Activated T-cell treated with anti-CD3 and anti-CD28 coated beads, Interleukin-2, amount 50 U/mL, for 72 hours (primary cell): ENCODE measurements at regions not wholly inside any gene's neighbourhood (a gene's known extent, or its start where the extent isn't known, plus 50 kb on each side); places are given as distances from the start of the nearest gene placed in this dataset.
"Not testable (repeated sequence)": the region's sequence is repeated elsewhere in the genome, so short reads cannot be mapped to it uniquely, and the experiment has no call there.

Source experiments
- ATAC-seq, 2 donors: fragments of 150-1000 bp; cut with Tn5 transposase; replicated peaks in 1 of 2; 2 replicates each; pipeline ENCODE4 v1.10.0; 2021; ENCODE audit warnings: moderate library complexity in 2 of 2, mild to moderate bottlenecking in 1 of 2
- DNase-seq, 2 donors: peaks; one replicate each; pipeline ENCODE4 v3.0.0; 2021 to 2022; ENCODE audit warnings: mixed read lengths in 1 of 2
- H3K27ac Mint-ChIP-seq: one replicate; pipeline ENCODE4 v1.8.0; 2022; ENCODE audit warnings: mild to moderate bottlenecking, moderate library complexity, mixed read lengths
- H3K27me3 Mint-ChIP-seq: one replicate; pipeline ENCODE4 v1.8.0; 2022; ENCODE audit warnings: low read depth, mixed read lengths
- H3K36me3 Mint-ChIP-seq, 2 donors: one replicate each; pipeline ENCODE4 v1.8.0; 2022; ENCODE audit warnings: mixed read lengths in 2 of 2, mild to moderate bottlenecking in 1 of 2; ENCODE audit not compliant: insufficient read depth in 2 of 2
- H3K4me1 Mint-ChIP-seq: one replicate; pipeline ENCODE4 v1.8.0; 2022; ENCODE audit warnings: low read depth, mixed read lengths
- H3K4me3 Mint-ChIP-seq, 2 donors: one replicate each; pipeline ENCODE4 v1.8.0; 2022; ENCODE audit warnings: mild to moderate bottlenecking in 2 of 2, mixed read lengths in 2 of 2, moderate library complexity in 2 of 2
- H3K9me3 Mint-ChIP-seq, 2 donors: one replicate each; pipeline ENCODE4 v1.8.0; 2022; ENCODE audit warnings: mixed read lengths in 2 of 2

DNA sequence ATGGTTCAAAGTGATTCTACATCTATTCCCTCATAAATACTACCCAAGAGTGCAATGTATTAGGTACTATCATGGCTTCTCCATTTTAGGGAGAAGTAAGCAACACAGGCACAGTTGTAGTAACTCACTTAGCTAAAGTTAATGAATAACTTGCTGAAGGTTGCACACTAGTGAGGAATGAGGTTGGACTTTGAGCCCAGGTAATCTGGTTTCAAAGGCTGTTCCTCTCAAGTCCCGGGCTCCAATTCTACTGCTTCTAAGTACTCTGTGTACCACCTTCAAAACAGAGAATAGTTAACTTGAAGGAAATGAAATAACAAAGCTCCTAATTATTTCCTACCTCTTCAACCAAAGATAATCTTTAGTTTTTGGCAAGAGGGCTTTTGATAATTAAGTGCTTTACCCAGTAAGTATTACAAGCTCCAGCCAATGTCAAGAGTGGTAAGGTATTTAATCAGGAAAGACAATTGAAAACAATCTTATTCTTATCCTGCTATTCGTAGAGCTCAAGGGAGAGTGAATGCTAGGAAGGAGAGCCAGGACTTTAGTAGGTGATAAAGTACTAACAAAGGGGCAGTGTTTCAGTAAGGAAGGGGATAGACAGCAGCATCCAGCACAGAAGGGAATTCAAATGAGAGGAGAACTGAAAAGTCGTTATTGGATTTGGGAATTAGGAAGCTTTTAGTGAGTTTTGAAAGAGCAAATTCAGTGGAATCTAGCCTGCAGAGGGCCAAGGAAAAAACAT lies 158.2 kb upstream of the PTPRZ1 start:
- no peak for ATAC-seq
- H3K4me3 Mint-ChIP-seq: no peak overlapping the region
- H3K4me1 Mint-ChIP-seq: no peaks in the 10 kb centered on the region
- peaks cover 0 to 1% of the 10 kb centered on the region in 2 donors for H3K36me3 Mint-ChIP-seq
- no peak for DNase-seq
- no peak overlapping the region for H3K27ac Mint-ChIP-seq
- peaks cover 5 to 11% of the 10 kb centered on the region in 2 donors for H3K9me3 Mint-ChIP-seq
- no peaks in the 10 kb centered on the region for H3K27me3 Mint-ChIP-seq

DNA sequence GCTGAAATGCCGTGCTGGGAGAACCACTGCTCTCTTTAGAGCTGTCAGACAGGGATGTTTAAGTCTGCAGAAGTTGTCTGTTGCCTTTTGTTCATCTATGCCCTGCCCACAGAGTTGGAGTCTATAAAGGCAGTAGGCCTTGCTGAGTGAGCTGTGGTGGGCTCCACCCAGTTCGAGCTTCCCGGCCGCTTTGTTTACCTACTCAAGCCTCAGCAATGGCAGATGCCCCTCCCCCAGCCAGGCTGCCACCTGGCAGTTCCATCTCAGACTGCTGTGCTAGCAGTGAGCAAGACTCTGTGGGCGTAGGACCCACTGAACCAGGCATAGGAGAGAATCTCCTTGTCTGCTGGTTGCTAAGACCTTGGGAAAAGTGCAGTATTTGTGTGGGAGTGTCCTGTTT lies 160.0 kb upstream of the PTPRZ1 start:
- ATAC-seq, DNase-seq, H3K27ac Mint-ChIP-seq, H3K4me1 Mint-ChIP-seq, H3K4me3 Mint-ChIP-seq, H3K36me3 Mint-ChIP-seq, H3K27me3 Mint-ChIP-seq, H3K9me3 Mint-ChIP-seq: not testable (repeated sequence)

DNA sequence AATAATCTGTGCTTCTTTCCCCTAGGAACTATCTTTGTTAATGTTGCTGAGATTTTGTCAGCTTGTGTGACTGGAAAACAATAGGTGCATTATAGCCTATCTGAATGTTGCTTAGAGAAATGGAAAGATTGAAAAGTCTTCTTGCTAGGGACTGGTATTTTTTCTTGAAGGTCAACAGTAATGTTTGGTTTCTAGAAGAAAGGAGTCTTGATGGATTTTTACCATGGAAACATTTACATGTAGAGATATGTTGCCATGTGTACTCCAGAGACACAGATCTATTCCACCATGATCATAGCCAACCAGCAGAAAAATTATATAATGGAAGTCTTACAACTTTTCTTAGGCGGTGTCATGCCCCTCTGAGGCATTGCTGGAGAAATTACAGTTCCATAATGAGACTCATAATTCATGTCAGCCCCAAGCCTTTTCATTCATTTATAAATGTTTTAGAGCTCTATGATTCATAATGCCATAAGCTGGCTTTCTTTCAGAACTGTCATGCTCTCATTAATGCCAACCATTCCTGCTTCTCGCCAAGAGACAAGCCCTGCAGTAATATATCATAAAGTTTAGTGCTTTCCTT lies 175.1 kb upstream of the PTPRZ1 start:
- Mint-ChIP-seq H3K4me1 (no peaks in the 10 kb centered on the region), H3K9me3 (peaks cover 0 to 2% of the 10 kb centered on the region in 2 donors), H3K27ac (no peak overlapping the region), H3K27me3 (no peaks in the 10 kb centered on the region), H3K36me3 (no peaks in the 10 kb centered on the region), H3K4me3 (no peak overlapping the region)
- no peak for ATAC-seq
- DNase-seq: no peak

DNA sequence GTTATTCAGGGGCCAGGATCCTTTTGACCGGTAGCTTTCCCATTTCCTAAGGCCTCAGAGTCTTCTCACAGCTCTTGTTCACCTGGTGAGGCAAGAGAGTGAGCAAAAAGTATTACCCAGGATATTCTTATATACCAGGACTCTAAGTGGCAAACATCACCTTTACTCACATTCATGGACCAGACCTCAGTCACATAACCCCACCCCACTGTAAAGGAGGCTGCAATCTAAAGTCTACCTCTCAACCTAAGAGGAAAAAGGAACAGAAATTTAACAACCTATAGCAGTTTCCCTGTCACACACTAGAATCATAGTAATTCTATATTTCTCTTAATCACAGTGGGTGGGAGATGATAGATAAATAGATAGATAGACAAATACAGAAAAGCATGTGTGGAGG lies 176.0 kb upstream of the PTPRZ1 start:
- Mint-ChIP-seq H3K27ac (no peak overlapping the region), H3K36me3 (no peaks in the 10 kb centered on the region), H3K9me3 (no peaks in the 10 kb centered on the region), H3K27me3 (no peaks in the 10 kb centered on the region), H3K4me3 (no peak overlapping the region), H3K4me1 (no peaks in the 10 kb centered on the region)
- no peak for DNase-seq
- no peak for ATAC-seq

DNA sequence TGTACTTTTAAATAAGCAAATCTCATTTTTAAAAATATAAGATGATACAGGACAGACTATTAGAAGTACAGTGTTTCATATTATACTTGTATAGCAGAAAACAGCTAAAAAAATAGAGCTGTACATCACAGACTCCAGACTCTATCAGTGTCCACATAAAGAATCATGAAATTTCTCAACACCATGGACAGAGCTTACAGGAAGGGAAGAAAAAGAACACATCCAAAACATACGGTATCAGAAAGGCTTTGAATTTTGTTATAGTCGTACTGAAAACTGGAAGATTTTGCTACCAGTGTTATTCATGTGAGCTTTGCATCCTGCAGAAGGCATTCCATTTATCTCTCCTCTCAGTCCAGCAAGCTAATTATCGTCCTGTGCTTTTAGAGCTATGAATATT lies 183.2 kb upstream of the PTPRZ1 start:
- ATAC-seq (no peak), DNase-seq (no peak)
- Mint-ChIP-seq H3K4me3 (no peak overlapping the region), H3K4me1 (no peaks in the 10 kb centered on the region), H3K27ac (no peak overlapping the region), H3K27me3 (no peaks in the 10 kb centered on the region), H3K36me3 (no peaks in the 10 kb centered on the region), H3K9me3 (peaks cover 2% of the 10 kb centered on the region in 2 donors)

DNA sequence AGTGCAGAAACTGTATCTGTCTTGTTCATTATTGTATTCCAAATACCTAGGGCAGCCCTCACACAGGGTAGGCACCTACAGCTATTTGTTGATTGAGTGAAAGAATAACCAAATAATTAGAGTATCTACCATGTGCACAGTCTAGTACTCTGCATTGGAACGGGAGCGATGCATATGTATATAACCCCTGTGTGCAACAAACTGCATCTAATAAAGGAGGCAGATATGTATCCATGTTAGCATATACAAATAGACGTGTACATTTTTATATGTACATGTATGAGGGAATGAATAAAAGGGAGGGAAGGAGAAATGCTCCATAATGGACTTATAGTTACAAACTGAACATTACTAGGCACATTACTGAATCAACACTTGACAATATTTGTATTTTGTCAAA lies 191.3 kb upstream of the PTPRZ1 start:
- Mint-ChIP-seq H3K27ac (no peak overlapping the region), H3K4me3 (no peak overlapping the region), H3K9me3 (peaks cover 0 to 2% of the 10 kb centered on the region in 2 donors), H3K36me3 (no peaks in the 10 kb centered on the region), H3K27me3 (no peaks in the 10 kb centered on the region), H3K4me1 (no peaks in the 10 kb centered on the region)
- ATAC-seq: no peak
- DNase-seq: no peak

DNA sequence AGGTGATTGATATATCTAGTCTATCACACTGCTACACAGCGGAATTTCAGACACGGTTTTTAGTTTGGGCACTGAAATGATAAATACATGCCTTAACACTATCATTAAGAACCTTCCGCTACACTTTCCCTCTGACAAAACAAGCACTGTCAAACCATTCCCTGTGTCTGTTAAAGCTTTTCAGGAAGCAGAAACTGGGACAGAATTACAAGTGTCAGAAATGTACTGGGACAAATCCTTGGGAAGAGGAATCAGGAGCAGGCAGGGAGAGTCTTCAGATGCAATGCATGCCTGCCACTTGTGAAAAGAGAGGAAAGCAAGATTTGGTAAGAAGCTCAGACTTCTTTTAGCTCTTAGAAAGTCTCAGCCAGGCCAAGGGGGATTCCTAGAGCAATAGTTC lies 196.8 kb upstream of the PTPRZ1 start:
- Mint-ChIP-seq H3K4me3 (no peak overlapping the region), H3K27ac (no peak overlapping the region), H3K4me1 (no peaks in the 10 kb centered on the region), H3K36me3 (no peaks in the 10 kb centered on the region), H3K9me3 (no peaks in the 10 kb centered on the region), H3K27me3 (no peaks in the 10 kb centered on the region)
- ATAC-seq (no peak), DNase-seq (no peak)

DNA sequence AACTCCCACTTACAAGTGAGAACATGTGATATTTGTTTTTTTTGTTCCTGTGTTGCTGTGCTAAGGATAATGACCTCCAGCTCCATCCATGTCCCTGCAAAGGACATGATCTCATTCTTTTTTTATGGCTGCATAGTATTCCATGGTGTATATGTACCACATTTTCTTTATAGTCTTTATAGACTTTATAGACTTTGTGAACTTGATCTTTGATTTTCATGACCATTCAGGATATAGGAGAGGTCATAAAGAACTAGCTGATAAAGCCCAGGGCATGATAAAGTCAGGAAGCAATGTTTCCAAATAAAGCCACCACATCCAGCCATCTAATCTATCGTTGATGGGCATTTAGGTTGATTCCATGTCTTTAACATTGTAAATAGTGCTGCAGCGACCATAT lies 198.5 kb upstream of the PTPRZ1 start:
- DNase-seq, H3K36me3 Mint-ChIP-seq, H3K27me3 Mint-ChIP-seq, H3K4me3 Mint-ChIP-seq, H3K9me3 Mint-ChIP-seq, ATAC-seq, H3K27ac Mint-ChIP-seq, H3K4me1 Mint-ChIP-seq: not testable (repeated sequence)

DNA sequence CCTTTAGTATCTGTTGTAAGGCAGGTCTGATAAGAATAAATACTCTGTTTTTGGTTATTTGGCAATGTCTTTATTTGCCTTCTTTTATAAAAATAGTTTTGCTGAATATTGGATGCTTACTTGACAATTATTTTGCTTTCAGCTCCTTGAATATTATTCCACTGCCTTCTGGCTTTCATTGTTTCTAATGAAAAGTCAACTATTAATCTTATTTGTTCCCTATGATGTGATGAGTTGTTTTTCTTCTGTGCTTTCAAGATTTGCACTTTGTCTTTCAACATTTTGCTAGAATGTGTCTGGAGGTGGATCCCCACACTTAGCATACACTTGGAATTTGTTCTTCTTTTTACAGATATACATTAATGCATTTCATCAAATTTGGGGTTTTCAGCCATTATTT lies 203.8 kb upstream of the PTPRZ1 start:
- H3K9me3 Mint-ChIP-seq: no peaks in the 10 kb centered on the region
- H3K27me3 Mint-ChIP-seq: no peaks in the 10 kb centered on the region
- ATAC-seq (no peak), DNase-seq (no peak)
- no peaks in the 10 kb centered on the region for H3K4me1 Mint-ChIP-seq
- H3K4me3 Mint-ChIP-seq: no peak overlapping the region
- no peaks in the 10 kb centered on the region for H3K36me3 Mint-ChIP-seq
- no peak overlapping the region for H3K27ac Mint-ChIP-seq

DNA sequence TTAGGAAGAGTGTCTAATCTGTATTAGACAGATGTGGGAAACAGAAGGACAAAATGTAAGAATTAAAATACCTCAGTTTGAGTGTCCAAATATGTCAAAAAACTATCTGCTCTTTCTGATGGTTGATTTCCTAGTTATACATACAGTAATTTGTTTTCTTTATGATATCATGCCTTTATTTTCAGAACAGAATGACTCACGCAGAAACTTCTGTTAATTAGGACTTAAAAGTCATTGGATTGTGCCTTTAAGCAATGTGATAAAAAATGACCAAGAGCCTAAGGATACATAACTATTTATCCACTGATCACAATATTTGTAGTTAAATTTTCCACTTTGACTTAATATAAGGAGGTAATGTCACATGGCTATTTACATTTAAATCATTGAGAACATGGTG lies 206.7 kb upstream of the PTPRZ1 start:
- peaks cover 0 to 3% of the 10 kb centered on the region in 2 donors for H3K9me3 Mint-ChIP-seq
- no peaks in the 10 kb centered on the region for H3K36me3 Mint-ChIP-seq
- no peaks in the 10 kb centered on the region for H3K4me1 Mint-ChIP-seq
- no peaks in the 10 kb centered on the region for H3K27me3 Mint-ChIP-seq
- DNase-seq (no peak), ATAC-seq (no peak)
- H3K27ac Mint-ChIP-seq: no peak overlapping the region
- H3K4me3 Mint-ChIP-seq: no peak overlapping the region

DNA sequence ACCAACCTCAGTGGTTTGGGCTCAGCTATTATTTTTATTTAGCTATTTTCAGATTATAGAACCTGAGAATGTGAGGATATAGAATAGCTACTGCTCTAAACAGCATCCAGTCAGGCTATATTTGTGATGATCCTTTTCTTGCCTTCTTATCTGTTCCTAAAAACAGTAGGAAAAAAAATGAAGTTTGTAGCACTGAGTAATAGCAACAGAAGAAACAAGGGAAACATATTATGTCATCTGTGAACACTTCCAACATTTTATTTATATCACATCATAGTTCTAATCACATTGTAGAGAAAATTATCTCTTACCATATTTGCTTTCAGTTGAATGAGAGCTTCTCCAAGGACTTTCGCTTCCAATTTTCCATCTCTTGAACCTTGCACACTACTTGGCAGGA lies 229.6 kb upstream of the PTPRZ1 start:
- no peak overlapping the region for H3K27ac Mint-ChIP-seq
- no peaks in the 10 kb centered on the region for H3K9me3 Mint-ChIP-seq
- ATAC-seq: no peak
- no peak for DNase-seq
- H3K4me1 Mint-ChIP-seq: no peaks in the 10 kb centered on the region
- no peak overlapping the region for H3K4me3 Mint-ChIP-seq
- H3K27me3 Mint-ChIP-seq: no peaks in the 10 kb centered on the region
- H3K36me3 Mint-ChIP-seq: no peaks in the 10 kb centered on the region

DNA sequence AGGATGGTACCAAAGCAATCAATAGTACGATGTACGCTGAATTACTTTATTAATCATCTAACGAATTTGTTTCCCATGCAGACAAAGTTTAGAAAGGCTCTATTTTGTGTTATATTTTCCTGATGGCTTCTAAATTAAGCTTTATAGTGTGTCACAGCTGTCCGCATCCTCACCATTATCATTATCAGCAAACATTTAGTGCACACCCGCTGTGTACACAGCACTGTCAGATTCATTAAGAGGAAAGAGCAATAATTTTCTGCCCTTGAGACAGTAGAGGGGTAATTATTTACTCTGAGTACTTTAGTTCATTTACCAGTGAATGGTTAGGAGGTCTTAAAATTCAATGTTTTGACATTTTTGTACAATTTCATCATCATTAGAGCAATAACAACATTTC lies 233.3 kb upstream of the PTPRZ1 start:
- DNase-seq (no peak), ATAC-seq (no peak)
- H3K36me3 Mint-ChIP-seq: no peaks in the 10 kb centered on the region
- H3K9me3 Mint-ChIP-seq: peaks cover 0 to 2% of the 10 kb centered on the region in 2 donors
- no peaks in the 10 kb centered on the region for H3K4me1 Mint-ChIP-seq
- H3K4me3 Mint-ChIP-seq: no peak overlapping the region
- H3K27ac Mint-ChIP-seq: no peak overlapping the region
- H3K27me3 Mint-ChIP-seq: no peaks in the 10 kb centered on the region

DNA sequence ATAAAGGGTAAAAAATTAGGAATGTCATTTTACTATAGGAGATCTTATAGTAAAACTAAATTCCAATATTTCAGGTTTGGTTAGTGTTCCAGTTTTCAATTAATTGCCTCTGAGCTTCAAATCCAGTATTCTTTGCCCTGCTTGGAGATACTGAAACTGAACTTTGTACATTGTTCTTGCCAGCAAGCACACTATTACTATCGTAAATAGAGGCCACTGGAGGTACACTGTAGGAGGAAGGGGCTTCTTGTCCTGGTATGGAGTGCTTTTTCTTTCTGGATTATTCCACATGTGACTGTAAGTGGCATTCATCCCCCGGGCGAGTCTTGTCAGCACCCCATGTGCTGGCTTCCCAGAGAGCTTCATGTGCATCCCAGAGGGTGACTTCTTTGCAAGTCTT lies 234.7 kb upstream of the PTPRZ1 start:
- DNase-seq (no peak), ATAC-seq (no peak)
- Mint-ChIP-seq H3K4me1 (no peaks in the 10 kb centered on the region), H3K4me3 (no peak overlapping the region), H3K9me3 (peaks cover 0 to 2% of the 10 kb centered on the region in 2 donors), H3K27me3 (no peaks in the 10 kb centered on the region), H3K36me3 (no peaks in the 10 kb centered on the region), H3K27ac (no peak overlapping the region)

DNA sequence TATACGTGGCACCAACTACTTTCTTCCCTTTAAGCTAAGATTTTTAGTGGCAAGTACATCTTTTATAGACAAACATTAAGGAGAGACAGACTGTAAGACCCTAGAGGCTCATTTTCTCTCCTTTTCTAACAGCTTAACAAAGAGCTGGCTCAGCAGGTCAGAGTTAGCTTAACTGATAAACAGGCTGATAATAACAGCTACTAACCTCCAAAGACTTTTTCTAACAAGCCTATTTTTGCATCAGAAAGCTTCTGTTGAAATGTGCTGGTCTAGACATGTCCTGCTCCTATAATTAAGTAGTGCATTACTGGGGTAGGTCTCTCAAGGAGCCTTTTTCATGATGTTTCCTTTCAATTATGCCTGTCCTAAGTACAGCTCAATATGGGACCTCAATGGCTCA lies 238.2 kb upstream of the FAM3C start:
- no peaks in the 10 kb centered on the region for H3K4me1 Mint-ChIP-seq
- H3K4me3 Mint-ChIP-seq: no peak overlapping the region
- no peaks in the 10 kb centered on the region for H3K36me3 Mint-ChIP-seq
- no peak for ATAC-seq
- no peak for DNase-seq
- no peak overlapping the region for H3K27ac Mint-ChIP-seq
- H3K9me3 Mint-ChIP-seq: peaks cover 0 to 2% of the 10 kb centered on the region in 2 donors
- no peaks in the 10 kb centered on the region for H3K27me3 Mint-ChIP-seq
